ENCODE measurements at regions not wholly inside any gene's neighbourhood (a gene's known extent, or its start where the extent isn't known, plus 50 kb on each side); places are given as distances from the start of the nearest gene placed in this dataset.
"Not testable (repeated sequence)": the region's sequence is repeated elsewhere in the genome, so short reads cannot be mapped to it uniquely, and the experiment has no call there.

DNA sequence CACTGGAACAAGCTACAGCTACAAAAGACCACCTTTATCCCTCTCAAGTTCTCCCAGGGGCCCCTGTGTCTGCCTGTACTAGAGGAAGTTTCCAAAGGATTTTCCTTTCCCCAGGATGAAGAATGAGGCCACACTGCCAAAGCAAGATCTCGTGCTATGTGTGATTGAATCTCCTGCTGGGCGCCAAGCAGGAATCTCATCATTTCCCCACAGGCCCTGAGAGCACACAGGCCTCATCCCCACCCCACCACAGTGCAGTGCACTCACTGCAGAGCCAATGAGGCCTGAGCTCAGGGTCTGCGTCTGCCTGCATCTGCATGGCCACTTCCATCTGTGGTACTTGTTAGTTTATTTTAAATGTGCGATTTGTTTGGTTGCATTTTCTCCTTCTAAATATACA, 387.4 kb upstream of the ASIC2 start:
- in situ Hi-C loops (cut with MboI; ENCODE audit: low sequenced_read_pairs): no loop called here

DNA sequence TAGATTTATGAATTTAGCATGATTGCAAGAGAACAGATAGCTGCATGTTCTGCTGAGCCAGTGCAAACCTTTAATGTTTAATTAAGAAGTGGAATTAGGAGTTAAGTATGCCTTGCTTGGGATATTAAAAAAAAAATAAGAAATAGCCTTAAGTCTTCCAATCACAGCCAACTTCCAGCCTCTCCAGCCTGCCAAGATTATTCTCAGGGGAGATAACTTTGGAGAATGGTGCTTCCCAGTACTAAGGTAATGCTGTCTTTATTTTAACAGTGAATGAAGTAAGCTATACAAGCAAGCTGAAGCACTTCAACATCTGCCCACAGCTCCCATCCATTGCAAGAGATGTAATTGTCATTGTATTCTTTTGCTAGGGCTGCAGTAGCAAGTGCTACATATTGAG, 389.5 kb upstream of the ASIC2 start:
- in situ Hi-C loops (cut with MboI; ENCODE audit: low sequenced_read_pairs): no loop called here

DNA sequence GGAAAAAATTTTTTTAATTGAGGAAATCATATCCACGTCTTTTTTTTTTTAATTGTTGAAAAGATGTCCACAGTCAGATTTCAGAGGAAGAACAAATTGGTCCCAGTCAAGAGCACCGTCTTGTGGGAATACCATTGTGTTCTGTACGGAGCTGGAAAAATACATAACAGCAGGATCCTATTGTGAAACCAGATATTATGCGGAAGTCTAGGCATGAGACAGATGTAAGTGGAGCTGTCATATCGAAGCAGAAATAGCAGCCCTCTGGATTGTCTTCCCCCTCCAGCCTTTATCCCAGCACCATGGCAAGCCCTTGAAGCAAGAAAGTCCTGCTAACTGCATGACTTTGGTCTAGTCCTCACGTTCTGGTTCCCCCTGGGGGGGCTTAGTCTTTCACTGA, 391.6 kb upstream of the ASIC2 start:
- in situ Hi-C loops (cut with MboI; ENCODE audit: low sequenced_read_pairs): no loop called here

DNA sequence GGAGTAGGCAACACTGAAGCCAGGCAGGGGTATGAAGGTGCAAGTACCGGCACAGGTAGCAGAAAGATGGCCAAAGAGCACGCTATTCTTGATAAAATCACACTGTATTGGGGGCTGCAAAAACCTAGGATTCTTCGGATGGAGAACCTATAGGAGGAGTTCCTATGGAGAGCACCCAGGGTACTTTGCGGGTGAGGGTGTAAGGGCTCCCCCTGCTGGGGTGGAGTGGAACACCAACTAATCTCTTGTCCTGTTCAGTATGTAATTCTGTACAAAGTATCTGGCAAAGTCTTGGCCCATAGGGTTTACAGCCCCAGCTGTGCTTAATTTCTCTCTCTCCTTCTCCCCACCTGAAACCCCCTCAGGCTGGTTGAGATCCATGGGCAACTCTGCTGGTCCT, 393.1 kb upstream of the ASIC2 start:
- in situ Hi-C loops (cut with MboI; ENCODE audit: low sequenced_read_pairs): no loop called here

DNA sequence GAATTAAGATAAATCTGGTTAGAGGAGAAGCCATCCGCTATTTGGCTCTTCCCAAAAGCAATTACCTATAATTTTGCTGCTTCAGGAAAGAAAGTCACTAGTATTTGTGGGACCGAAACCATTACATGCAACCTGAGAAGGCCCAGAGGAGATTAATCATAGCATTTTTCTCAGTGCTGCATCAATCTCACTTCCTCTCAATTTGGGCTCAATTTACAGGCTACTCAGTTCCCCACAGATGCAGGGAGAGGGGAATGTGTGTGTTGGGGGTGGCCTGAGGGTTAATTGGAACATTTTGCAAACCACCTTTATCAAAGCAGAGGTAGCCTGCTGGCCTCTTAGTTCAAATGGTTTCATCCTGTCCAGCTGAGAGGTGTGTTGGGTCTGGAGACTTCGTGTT, 394.7 kb upstream of the ASIC2 start:
- in situ Hi-C loops (cut with MboI; ENCODE audit: low sequenced_read_pairs): no loop called here

DNA sequence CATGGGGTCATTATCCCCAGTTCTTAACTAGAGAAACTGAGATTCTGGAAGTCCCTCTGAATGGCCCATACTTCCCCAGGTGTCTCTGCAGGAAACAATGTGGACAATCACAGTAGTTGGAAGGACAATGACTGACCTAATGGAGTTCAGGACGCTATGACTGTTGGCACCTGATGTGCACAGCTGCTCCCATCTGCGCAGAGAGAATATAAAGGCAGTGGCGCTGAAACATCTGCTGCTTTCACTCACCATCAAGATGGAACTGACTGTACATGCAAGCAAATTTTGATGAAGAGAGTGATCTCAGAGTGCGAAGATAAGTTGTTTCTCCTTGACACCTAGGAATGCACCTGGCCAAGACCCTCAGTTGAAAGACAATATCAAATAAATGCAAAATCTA, 395.7 kb upstream of the ASIC2 start:
- in situ Hi-C loops (cut with MboI; ENCODE audit: low sequenced_read_pairs): no loop called here

DNA sequence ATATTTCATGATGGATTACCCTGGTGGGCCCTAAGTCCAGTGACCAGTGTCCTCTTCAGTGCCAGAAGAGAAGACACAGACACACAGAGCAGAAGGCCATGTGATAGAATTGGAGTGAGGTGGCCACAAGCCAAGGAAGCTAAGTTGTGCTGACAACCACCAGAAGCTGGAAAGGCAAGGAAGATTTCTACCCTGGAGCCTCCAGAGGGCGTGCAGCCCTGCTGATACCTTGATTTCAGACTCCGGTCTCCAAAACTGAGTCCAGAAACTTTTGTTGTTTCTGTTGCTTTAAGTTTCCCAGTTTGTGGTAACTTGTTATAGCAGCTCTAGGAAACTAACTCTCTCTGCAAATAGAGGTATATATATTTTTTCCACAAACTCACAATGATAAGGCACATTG, 396.6 kb upstream of the ASIC2 start:
- in situ Hi-C loops (cut with MboI; ENCODE audit: low sequenced_read_pairs): no loop called here

DNA sequence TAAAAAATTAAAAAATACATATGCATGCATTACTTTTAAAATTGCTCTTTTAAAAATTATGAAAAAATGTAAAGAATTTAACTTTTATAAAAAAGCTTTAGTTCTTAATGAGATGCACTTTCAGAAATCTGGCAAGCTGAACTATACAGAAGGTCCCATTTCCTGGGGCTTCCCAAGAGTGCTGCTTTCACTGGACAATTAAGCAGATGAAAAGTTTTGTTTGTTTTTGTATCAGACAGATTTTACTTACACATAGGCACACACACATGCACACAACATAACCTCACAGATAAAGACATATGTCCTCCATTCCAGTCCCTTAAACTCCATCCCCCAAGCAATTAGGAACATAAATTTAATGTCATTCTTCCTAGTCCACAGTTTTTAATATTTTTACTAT, 402.3 kb upstream of the ASIC2 start:
- in situ Hi-C loops (cut with MboI; ENCODE audit: low sequenced_read_pairs): no loop called here

DNA sequence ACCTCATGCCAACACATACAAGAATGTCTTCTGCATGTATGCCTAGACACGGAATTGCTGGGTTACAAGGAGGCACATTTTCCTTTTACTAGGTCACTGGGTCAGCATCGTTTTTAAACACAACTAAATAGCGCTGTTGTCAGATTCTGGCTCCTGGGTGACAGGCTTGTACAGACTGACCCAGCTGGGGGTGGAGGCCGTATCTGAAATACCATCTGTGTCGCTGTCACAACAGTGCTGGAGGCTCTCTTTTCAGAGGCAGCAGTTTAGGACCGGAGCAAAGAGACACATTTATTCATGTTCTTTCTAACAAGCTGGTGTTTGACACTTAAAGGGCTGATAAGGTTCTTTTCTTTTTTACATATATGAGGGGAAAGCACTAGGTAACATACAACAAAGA, 403.0 kb upstream of the ASIC2 start:
- in situ Hi-C loops (cut with MboI; ENCODE audit: low sequenced_read_pairs): no loop called here

DNA sequence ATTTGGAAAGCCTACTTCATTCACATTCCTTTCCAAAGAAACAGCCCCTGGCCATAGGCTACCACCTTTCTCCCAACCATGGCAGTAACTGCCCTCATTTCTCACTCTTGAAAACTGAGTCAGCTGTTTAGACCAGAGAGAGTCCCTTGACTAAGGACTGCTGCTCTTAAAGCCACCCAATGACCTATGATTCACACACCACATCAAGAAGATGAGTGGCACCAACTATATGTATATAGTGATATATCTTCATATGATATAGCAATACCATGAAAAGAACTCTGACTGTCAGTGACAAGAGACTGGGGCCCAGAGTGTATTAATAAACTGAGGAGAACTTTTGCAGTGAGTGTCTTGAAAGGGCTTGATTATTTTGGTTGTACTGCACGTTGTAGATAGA, 404.5 kb upstream of the ASIC2 start:
- in situ Hi-C loops (cut with MboI; ENCODE audit: low sequenced_read_pairs): no loop called here

DNA sequence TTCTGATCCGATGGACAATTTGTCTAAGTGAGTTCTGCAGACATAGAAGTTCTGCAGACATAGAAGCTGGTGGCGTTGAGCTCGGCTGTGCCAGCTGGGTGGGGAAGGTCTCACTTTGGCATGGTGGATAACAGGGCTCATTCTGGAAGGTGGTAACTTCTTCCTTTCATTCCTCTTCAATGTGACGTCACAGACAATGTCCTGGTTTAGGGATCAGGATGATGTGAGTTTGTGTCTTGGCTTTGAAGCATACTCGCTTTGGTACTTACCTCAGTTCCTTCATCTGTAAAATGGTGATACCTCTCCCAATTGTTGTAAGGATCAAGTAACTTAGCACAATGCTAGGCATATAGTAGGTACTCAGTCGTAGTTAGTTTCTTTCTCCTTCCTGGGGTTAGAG, 408.8 kb upstream of the ASIC2 start:
- in situ Hi-C loops (cut with MboI; ENCODE audit: low sequenced_read_pairs): no loop called here

DNA sequence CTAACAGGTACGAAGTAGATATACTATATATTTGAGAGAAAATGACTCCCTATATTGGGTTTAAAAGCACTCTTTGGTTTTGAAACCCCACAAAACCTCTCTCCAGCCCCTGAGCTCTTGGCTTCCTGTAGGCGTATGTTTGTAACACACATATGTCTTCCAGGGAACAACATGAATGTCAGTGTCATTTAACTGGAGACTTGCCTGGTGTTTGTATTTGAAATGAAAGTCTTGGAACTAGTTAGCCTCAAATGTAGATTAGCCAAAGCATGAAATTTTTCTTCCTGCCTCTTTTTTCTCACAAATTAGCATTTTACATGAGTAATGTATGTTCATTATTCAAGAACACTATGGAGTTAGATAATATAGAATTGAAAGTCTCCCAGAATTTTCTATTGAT, 411.8 kb upstream of the ASIC2 start:
- in situ Hi-C loops (cut with MboI; ENCODE audit: low sequenced_read_pairs): no loop called here

DNA sequence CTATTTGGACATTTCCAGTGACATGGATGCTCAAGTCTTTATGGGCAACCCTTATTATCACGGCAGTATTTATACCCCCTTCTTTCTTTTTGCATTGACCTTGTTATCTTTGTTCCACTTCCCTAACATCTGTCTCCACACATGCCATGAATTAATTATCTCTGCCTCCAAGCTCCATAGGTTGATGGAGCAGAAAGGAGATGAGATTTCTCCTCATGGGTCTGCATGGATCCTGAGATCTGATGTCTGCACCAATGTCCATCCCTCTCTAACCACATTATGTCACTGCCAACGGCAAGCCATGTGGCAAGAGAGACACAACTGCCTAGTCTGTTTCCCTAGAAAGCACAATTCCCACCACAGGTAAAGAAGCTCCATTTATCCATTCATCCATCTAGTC, 416.8 kb upstream of the ASIC2 start:
- in situ Hi-C loops (cut with MboI; ENCODE audit: low sequenced_read_pairs): no loop called here

DNA sequence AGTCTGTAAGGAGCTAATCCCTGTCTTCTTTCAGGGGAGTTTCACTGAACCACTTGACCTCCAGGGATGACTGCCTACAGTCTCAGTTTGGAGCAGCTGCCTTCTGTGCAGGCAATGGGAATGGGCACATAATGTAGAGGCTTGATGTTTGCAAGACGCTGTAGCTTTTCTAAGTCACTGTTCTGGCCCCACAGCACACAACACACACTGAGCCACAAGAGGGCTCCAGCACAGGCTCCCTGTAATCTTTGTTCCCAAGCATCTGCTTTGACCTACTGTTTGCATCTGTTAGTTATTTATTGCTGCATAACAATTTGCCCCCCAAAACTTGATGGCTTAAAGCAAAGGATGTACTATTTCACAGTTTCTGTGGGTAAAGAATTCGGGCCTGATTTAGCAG, 419.0 kb upstream of the ASIC2 start:
- in situ Hi-C loops (cut with MboI; ENCODE audit: low sequenced_read_pairs): no loop called here

DNA sequence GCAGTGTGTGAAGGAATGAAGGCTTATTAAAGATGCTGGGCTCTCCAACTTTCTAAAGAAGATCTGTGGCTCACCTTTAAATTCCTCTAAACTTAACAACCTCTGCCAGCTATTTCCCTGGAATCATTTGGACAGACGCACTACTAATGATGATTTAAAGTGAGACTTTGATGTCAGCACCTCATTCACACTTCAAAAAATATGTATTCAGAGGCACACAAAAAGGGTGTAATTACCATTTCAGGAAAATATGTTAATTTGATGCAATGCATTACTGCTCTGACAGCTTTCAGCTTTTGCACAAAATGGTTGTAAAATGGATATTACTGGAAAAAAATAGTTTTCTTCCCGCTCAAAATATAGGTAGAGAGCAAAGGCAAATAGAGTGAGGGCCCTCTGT, 423.9 kb upstream of the ASIC2 start:
- in situ Hi-C loops (cut with MboI; ENCODE audit: low sequenced_read_pairs): no loop called here

DNA sequence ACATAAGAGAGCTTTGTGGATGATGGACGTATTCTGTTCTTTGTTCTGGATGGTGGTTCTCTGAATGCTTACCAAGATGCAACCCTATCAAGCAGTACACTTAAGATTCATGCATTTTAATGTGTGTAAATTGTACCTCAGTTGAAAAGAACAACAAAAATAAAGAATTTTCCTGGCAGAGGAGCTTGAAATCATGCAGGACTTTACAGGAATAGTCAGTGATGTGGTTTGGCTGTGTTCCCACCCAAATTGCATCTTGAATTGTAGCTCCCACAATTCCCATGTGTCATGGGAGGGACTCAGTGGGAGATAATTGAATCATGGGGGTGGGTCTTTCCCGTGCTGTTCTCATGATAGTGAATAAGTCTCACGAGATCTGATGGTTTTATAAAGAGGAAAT, 430.6 kb upstream of the ASIC2 start:
- in situ Hi-C loops (cut with MboI; ENCODE audit: low sequenced_read_pairs): not testable (repeated sequence)

DNA sequence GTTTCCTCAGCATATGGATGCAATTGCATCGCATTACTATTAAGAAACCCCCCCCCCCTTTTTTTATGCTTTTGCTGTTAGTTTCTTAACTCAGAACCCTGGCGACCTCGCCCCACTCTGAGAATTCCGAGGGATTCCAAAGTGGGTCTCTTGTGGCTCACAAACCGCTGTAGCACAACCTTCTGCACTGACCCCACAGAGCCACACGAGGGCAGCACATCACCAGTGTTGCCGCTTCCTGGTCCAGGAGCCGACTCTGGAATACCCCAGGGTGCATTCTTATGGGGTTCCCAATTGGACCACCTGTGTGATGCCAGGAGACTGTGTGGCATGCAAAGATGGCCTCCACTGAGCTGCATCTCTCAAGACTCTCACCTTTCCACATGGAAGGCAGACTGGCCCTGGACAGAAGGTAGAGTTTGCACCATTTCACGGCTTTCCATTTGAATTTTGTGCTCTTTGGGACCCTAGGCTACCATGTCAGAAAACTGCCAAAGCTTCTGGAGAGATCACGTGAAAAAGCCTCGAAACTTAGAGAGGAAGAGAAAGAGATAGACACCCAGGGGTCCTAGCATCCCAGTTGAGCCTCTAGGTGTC, 432.7 kb upstream of the ASIC2 start:
- in situ Hi-C loops (cut with MboI; ENCODE audit: low sequenced_read_pairs): no loop called here

DNA sequence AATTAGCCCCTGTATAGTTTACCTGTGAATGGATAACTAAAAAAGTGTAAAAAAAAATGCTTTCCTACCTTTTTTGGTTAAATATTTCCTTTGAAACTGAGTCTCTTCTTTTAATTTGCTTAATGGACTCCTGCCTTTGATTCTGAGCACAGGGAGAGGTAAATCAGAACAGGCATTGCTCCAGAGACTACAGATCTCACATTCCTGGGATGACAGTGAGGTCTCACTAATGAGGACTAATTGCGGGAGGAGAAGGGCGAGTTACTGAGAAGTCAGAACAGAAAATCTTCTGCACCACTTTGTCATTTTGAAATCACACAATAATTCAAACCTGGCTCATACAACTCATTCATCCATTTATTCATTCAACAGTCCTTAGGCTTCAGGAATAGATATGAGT, 437.0 kb upstream of the ASIC2 start:
- in situ Hi-C loops (cut with MboI; ENCODE audit: low sequenced_read_pairs): no loop called here

DNA sequence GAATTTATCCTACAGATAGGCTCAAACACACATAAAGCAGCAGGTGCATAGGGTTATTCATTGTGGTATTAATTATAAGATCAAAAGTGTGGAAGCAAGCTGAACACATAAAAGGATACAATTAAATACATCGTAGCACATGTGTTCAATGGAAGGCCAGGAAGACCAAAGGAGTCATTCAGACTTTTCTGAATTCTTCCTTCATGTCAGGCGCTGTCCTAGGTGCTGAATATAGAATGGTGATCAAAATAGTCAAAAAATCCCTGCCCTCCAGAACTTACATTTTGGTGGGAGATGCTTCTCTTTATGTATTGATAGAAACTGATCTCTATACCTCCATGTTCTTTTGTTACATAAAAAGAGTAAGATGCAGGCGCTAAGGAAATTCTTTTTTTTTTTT, 439.0 kb upstream of the ASIC2 start:
- in situ Hi-C loops (cut with MboI; ENCODE audit: low sequenced_read_pairs): no loop called here

DNA sequence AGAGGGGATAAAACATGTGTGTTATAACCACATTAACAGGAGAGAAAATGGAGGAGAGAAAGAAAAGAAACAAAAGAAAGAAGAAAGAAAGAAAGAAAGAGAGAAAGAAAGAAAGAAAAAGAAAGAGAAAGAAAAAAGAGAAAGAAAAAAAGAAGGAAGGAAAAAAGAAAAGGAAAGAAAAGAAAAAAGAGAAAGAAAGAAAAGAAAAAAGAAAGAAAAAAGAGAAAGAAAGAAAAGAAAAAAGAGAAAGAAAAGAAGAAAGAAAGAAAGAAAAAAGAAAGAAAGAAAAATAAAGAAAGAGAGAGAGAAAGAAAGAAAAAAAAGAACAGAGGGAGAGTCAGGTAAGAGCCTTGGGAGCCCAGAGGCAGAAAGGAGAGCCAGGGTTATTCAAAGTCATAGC, 446.6 kb upstream of the ASIC2 start:
- in situ Hi-C loops (cut with MboI; ENCODE audit: low sequenced_read_pairs): no loop called here

DNA sequence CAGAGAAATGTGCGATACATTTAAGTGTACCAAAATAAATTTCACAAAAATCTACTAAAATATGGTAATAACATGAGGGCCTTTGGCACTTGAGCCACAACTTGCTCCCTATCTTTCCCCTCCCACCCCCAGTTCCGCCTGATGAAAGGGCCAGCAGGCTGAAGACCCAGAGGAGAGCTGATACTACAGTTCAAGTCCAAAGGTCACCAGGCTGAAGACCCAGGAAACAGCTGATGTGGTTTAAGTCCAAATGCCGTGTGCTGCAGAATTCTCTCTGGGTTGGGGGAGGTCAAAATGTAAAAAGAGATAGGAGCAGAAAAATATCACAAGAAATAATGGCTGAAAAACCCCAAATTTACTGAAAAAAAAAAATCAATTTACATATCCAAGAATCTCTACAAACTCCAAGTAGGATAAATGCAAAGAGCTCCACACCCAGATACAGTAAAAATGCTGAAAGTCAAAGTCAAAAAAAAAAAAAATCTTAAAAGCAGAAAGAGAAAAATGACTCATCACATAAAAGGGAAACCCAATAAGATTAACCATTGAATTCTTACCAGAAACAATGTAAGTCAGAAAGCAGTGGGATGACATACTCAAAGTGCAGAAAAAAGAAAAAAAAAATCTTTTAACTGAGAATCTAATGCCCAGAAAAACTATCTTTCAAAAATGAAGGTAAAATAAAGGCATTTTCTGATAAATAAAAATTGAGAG, 452.1 kb upstream of the ASIC2 start:
- in situ Hi-C loops (cut with MboI; ENCODE audit: low sequenced_read_pairs): no loop called here

DNA sequence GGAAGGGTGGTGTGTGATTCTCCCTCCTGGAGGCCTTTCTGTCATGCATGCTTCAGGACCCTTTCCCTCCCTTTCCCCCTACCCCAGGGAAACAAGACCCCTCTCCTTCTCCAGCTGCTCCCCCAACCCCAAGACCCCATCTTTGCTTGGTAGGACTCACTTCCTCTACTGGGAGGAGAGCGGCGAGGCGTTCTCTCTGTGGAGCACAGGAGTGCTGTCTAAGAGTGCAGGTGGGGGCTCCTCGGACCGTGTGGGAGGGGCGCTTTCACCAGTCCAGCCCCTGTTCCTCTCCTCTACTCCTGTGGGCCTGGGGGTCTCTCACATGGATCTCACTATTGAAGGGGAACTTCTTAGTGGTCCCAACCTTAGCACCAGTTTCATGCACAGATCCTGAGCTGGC, 456.1 kb upstream of the ASIC2 start:
- in situ Hi-C loops (cut with MboI; ENCODE audit: low sequenced_read_pairs): no loop called here
